DND-41 (cell line): ENCODE measurements at regions not wholly inside any gene's neighbourhood (a gene's known extent, or its start where the extent isn't known, plus 50 kb on each side); places are given as distances from the start of the nearest gene placed in this dataset.

Source experiments
- ATAC-seq: fragments of 200-7000 bp; cut with Tn5 transposase; 3 replicates; pipeline ENCODE4 v1.9.1; 2021; ENCODE audit warnings: low read depth; ENCODE audit not compliant: insufficient read depth
- DNase-seq: peaks from one replicate; pipeline ENCODE4 v3.0.0-alpha.2; 2020
- H2AFZ ChIP-seq: 2 replicates; pipeline ENCODE4 v1.6.0; 2012; ENCODE audit warnings: low read depth, low read length
- H3K27ac ChIP-seq: 2 replicates; pipeline ENCODE4 v1.5.1; 2012; ENCODE audit warnings: low read length, inconsistent platforms
- H3K27me3 ChIP-seq: fragments of 200-600 bp; sonication (generic); 2 replicates; pipeline ENCODE4 v1.6.0; 2012; ENCODE audit warnings: low read length, mild to moderate bottlenecking, inconsistent platforms; ENCODE audit not compliant: insufficient read depth, poor library complexity
- H3K36me3 ChIP-seq: 2 replicates; pipeline ENCODE4 v1.5.1; 2012; ENCODE audit warnings: low read length, inconsistent platforms; ENCODE audit not compliant: insufficient read depth
- H3K4me1 ChIP-seq: 2 replicates; pipeline ENCODE4 v1.5.1; 2012; ENCODE audit warnings: mild to moderate bottlenecking, low read length; ENCODE audit not compliant: insufficient read depth
- H3K4me2 ChIP-seq: 2 replicates; pipeline ENCODE4 v1.6.0; 2012; ENCODE audit warnings: mild to moderate bottlenecking, moderate library complexity, low read length, inconsistent platforms; ENCODE audit not compliant: insufficient read depth
- H3K4me3 ChIP-seq, 2 experiments: fragments of 200-600 bp in 1 of 2; shearing (Covaris generic) in 1 of 2; 2 replicates each; pipeline ENCODE4 v1.5.1; 2012 to 2016; ENCODE audit warnings: inconsistent platforms in 2 of 2, low read length in 2 of 2, mild to moderate bottlenecking in 2 of 2, low read depth in 1 of 2, moderate library complexity in 1 of 2
- H3K79me2 ChIP-seq: 2 replicates; pipeline ENCODE4 v1.6.0; 2012; ENCODE audit warnings: low read length, inconsistent platforms; ENCODE audit not compliant: insufficient read depth
- H3K9ac ChIP-seq: 2 replicates; pipeline ENCODE4 v1.6.0; 2012; ENCODE audit warnings: low read depth, mild to moderate bottlenecking, inconsistent platforms, low read length, moderate library complexity
- H3K9me3 ChIP-seq: 2 replicates; pipeline ENCODE4 v1.5.1; 2012; ENCODE audit warnings: low read length, moderate library complexity, mild to moderate bottlenecking, inconsistent platforms; ENCODE audit not compliant: insufficient read depth, severe bottlenecking
- H4K20me1 ChIP-seq: 2 replicates; pipeline ENCODE4 v1.6.0; 2012; ENCODE audit warnings: low read length; ENCODE audit not compliant: insufficient read depth
- EZH2 ChIP-seq: IDR thresholded peaks from 3 replicates; pipeline ENCODE4 v1.6.1; 2012; ENCODE audit warnings: borderline replicate concordance, low read depth, mild to moderate bottlenecking, moderate library complexity, low read length, inconsistent platforms; ENCODE audit not compliant: severe bottlenecking
- TF ChIP-seq, protein P1 (sequence below): IDR thresholded peaks from 2 replicates; pipeline ENCODE4 v1.5.1; 2012; ENCODE audit warnings: borderline replicate concordance, low read length, moderate library complexity, mild to moderate bottlenecking; ENCODE audit not compliant: poor library complexity, severe bottlenecking; ENCODE audit errors: extremely low read depth

DNA sequence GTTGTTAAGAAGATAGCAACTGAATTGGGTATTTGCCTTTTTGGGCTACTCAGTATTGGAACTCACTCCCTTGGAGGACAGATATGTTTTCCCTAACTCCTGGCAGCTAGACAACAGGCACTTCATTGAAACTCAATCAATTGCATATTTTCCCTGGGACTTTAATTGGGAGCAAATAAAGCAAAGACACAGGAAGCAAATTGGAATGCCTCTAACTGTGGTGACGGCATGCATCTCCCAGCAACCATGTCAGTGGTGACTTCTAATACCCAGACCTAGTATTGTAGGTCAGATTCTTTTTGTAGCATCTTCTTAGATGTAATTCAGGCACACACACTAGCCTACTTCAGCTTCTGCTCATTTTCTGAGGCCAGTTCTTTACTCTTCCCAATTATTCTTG lies 164.2 kb upstream of the SETBP1 start:
- DNase-seq (no peak), ATAC-seq (no peak)
- Histone ChIP-seq H3K27me3 (no peaks in the 10 kb centered on the region), H4K20me1 (no peaks in the 10 kb centered on the region), H3K9me3 (no peaks in the 10 kb centered on the region), H3K4me1 (peaks cover 6% of the 10 kb centered on the region; the same call in 1 of the 2 replicates), H3K36me3 (no peaks in the 10 kb centered on the region), H2AFZ (no peak overlapping the region), H3K79me2 (no peaks in the 10 kb centered on the region), H3K4me3 (no peak overlapping the region), H3K9ac (no peak overlapping the region), H3K27ac (no peak overlapping the region), H3K4me2 (no peak overlapping the region)
- TF ChIP-seq, protein P1, sequence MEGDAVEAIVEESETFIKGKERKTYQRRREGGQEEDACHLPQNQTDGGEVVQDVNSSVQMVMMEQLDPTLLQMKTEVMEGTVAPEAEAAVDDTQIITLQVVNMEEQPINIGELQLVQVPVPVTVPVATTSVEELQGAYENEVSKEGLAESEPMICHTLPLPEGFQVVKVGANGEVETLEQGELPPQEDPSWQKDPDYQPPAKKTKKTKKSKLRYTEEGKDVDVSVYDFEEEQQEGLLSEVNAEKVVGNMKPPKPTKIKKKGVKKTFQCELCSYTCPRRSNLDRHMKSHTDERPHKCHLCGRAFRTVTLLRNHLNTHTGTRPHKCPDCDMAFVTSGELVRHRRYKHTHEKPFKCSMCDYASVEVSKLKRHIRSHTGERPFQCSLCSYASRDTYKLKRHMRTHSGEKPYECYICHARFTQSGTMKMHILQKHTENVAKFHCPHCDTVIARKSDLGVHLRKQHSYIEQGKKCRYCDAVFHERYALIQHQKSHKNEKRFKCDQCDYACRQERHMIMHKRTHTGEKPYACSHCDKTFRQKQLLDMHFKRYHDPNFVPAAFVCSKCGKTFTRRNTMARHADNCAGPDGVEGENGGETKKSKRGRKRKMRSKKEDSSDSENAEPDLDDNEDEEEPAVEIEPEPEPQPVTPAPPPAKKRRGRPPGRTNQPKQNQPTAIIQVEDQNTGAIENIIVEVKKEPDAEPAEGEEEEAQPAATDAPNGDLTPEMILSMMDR = no peak
- no peak for TF ChIP-seq EZH2

GRCh38 chr18:44517136-44517535 lies 163.6 kb upstream of the SETBP1 start:
- Histone ChIP-seq H3K36me3 (no peaks in the 10 kb centered on the region), H3K79me2 (no peaks in the 10 kb centered on the region), H3K27ac (no peak overlapping the region), H3K4me1 (peaks cover 6% of the 10 kb centered on the region; the same call in 1 of the 2 replicates), H2AFZ (no peak overlapping the region), H3K4me2 (no peak overlapping the region), H3K9me3 (no peaks in the 10 kb centered on the region), H4K20me1 (no peaks in the 10 kb centered on the region), H3K27me3 (no peaks in the 10 kb centered on the region), H3K9ac (no peak overlapping the region), H3K4me3 (no peak overlapping the region)
- ATAC-seq (no peak), DNase-seq (no peak)
- no peak for TF ChIP-seq EZH2
- TF ChIP-seq, protein P1 = no peak

DNA sequence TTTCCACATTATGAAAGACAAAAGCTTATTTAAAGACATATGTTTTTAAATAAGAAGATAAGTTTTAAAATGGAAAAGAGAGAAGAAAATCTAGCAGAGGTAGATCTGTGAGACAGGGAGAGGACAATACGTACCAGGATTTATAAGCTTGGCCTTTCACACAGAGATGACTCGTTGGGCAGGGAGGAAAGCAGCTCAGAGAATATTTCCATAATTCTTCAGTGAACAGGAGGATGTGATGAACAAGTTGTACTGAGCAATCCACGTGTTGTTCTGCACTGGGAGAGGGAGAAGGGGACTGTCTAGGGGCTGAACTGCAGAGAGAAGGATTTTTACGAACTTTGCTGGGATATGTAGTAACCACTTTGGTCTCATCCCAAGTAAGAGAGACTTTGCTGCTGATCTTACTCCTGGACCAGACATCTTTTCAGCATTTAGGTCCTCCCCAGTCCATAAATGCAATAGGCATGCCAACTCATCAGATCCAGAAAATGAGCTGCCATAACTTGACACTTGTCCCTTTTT lies 162.5 kb upstream of the SETBP1 start:
- Histone ChIP-seq H3K79me2 (no peaks in the 10 kb centered on the region), H3K4me3 (no peak overlapping the region), H3K27me3 (no peaks in the 10 kb centered on the region), H3K4me2 (no peak overlapping the region), H3K4me1 (peaks cover 6% of the 10 kb centered on the region; the same call in 1 of the 2 replicates), H4K20me1 (no peaks in the 10 kb centered on the region), H3K27ac (no peak overlapping the region), H3K9ac (no peak overlapping the region), H2AFZ (no peak overlapping the region), H3K9me3 (no peaks in the 10 kb centered on the region), H3K36me3 (no peaks in the 10 kb centered on the region)
- ATAC-seq (no peak), DNase-seq (no peak)
- no peak for TF ChIP-seq EZH2
- TF ChIP-seq, protein P1 = no peak

DNA sequence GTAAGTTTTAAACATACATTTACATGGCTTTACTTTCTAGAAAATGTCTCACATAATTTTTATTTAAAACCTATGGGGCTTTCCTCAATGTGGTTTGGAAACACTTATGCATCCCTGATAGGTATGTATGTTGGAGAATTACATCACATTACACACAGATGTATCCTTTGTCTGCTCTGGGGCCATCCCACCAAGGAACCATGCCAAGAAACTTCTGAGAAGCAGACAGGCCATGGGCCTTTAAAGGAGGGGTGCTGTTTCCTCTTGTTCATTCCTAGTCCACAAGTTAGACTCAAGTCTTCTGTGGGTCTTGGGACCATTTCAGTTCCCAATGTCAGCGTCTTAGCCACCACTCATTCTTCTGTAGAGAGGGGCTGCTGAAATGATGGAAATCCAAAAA lies 162.0 kb upstream of the SETBP1 start:
- no peak for ATAC-seq
- TF ChIP-seq, protein P1 = no peak
- TF ChIP-seq EZH2 = no peak

More for the DNA sequence above, 162.0 kb upstream of the SETBP1 start:
- Histone ChIP-seq H3K27me3 (no peaks in the 10 kb centered on the region), H3K4me1 (peaks cover 6% of the 10 kb centered on the region; the same call in 1 of the 2 replicates), H2AFZ (no peak overlapping the region), H3K4me2 (no peak overlapping the region), H3K9me3 (no peaks in the 10 kb centered on the region), H3K36me3 (no peaks in the 10 kb centered on the region), H3K79me2 (no peaks in the 10 kb centered on the region), H3K27ac (no peak overlapping the region), H3K4me3 (no peak overlapping the region), H3K9ac (no peak overlapping the region), H4K20me1 (no peaks in the 10 kb centered on the region)
- no peak for DNase-seq
